Stimulated activated naive CD4-positive, alpha-beta T cell (primary cell): ENCODE measurements at regions not wholly inside any gene's neighbourhood (a gene's known extent, or its start where the extent isn't known, plus 50 kb on each side); places are given as distances from the start of the nearest gene placed in this dataset.

Experiments
- DNase-seq, 6 experiments: peaks; one replicate each; lab custom pipeline; 2025; lab: John Stamatoyannopoulos, UW

DNA sequence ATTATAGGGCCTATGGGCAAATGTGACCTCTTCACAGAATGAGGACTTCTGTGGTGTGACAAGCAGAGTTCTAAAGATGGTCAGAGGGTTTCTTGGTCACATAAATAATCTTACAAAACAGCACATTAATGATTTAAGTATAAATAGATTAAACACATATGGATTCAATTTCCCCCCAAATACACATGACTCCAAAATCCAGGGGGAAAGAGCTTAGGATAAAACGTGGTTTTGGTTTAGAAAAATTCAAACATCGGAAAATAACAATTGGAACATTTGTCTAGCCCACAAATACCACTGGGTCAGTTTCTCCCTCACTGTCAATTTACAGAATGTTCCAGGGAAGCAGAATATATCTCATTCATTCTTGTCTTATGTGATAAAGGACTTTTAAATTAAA lies 283.1 kb downstream of the COG6 start:
- no peak for DNase-seq

DNA sequence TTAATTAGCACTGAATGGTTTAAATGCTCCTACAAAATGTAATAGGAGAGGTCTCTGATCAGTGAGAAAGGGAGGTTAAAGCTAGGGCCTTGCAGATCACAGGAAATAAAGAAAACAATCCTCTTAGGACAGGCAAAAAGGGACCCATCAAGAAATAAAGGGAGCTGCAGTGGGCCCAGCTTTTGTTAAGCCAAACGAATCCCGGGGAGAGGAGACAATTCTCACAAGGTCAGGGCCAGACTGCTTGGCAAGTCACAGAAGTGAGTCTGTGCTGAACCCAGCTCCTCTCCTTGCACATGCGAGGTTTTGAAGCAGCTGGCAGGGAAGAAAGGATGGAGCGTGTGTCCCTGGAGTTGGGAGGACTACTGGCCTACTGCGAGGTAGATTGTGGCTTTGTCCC lies 285.8 kb downstream of the COG6 start:
- DNase-seq: no peak

DNA sequence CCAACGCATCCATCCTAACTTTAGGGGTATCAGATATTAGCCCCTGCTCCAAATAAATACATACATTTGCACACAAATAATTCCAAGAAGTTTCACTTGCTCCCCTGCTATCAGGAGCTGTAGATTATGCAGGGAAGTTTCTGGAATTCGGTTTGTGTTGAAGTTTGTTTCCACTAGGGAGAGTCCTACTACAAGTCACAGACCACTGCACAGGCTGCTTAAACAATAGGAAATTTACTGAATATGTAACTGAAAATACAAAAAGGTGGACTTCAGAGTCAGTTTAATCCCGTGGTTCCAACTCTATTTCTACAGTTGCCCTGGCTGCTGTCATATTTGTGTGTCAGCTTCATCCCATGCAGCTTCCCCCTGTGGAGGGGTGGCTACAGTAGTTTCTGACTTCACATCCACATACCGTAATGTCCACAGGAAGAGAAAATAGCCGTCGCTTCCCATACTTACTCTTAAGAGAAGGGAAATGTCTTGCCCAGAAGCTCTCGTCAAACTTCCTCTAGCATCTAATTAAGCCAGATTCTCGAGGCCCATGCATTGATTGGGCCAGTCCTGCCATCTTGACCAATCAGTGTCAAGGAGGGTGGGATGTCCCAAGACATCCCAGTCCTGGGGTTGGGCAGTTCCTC lies 286.6 kb downstream of the COG6 start:
- DNase-seq: no peak

DNA sequence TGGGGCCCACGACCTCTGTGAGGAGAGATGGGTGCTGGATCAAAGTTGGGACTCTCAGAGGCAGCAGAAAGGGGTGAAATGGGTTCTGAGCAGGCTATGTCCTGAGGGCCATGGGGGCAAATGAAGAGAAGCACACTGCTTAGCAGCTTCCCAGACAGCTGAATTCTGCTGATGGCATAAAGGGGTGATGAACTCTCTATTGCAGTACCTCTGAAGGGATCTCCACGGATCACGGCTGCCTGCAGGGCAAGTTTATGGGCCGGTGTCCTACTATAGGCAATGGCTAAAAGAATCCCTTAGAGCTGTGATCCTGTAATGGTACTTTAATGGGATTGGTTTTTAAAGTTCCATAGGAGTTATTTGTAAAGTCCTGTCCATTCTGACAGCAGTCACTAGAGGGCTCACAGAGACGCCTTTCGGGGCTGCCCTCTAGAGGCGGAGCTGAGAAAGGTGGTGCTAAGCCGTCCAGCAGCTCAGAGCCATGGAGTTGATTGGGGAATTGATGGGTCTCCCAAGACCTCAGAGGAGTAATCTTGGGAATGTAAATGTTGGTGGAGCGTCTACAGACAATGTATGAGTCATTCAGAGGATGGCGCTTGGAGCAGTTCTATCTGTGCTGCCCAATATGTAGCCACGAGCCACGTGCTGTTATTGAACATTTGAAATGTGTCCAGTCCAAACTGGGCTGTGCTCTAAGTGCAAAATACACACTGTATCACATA lies 287.3 kb downstream of the COG6 start:
- DNase-seq: peak; percentile 36 to 70 (median 49)

DNA sequence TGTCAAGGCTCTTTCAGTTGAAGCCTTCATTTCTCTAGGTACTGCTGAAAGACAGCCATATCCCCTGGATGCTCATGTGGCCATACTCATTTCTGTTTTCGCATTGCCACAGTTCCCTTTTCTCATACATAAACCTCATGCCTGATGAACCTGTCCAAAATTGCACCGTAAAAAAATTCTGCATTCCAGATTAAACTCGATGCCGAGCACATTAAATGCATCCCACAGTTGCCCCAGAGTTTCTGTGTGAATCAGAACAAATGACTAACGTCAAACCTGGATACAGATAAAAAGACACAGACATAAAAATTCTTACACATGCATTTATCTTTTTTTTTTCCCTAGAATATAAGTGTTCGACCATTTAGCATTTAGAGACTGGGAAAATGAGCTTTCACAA lies 288.2 kb downstream of the COG6 start:
- no peak for DNase-seq

DNA sequence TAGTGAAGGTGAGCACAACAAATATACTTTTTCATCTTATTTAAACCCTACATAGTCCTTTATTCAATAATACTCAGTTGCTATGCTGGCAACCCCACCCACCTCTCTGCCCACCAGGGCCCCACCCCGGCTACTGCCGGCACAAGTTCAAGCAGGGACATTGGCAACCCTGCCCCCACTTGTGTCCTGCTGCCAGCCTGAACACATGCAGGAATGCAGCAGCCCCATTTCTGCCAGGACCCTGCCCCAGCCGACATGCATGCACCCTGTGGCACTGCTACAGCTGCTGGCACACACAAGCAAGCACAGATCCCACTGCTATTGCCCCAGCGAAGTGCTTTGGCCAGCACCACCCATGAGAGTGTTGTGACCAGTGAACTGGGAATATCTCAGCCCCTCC lies 289.8 kb downstream of the COG6 start:
- DNase-seq: no peak

DNA sequence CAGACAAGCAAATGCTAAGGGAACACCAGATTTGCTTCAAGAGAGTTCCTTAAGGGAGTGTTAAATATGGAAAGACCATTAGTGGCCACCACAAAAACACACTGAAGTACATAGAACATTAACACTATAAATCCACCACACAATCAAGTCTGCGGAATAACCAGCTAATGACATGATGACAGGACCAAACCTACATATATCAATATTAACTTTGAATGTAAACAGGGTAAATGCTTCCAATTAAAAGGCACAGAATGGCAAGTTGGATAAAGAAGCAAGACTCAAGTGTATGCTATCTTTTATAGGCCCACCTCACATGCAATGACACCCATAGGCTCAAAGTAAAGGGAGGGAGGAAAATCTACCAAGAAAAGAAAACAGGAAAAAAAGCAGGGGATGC lies 291.3 kb downstream of the COG6 start:
- DNase-seq: no peak

DNA sequence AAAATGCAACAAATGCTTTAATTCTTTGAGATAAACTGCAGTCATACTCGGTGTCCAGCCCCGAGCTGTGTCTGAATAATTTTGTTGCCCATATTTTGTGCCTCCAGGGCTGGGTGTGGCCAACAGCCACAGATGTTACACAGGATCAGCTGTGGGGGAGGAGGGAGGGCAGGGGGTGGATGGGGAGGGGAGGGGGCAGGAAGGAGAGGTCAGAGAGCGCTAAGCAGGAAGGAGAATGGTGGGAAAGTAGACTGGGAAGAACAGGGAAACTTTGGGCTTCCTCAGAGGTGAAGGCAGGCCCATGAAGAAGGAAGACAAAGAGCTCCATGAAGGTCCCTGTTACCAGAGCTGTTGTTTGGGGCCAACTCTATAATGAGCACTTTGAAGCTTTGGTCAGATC lies 295.8 kb downstream of the COG6 start:
- DNase-seq: no peak

DNA sequence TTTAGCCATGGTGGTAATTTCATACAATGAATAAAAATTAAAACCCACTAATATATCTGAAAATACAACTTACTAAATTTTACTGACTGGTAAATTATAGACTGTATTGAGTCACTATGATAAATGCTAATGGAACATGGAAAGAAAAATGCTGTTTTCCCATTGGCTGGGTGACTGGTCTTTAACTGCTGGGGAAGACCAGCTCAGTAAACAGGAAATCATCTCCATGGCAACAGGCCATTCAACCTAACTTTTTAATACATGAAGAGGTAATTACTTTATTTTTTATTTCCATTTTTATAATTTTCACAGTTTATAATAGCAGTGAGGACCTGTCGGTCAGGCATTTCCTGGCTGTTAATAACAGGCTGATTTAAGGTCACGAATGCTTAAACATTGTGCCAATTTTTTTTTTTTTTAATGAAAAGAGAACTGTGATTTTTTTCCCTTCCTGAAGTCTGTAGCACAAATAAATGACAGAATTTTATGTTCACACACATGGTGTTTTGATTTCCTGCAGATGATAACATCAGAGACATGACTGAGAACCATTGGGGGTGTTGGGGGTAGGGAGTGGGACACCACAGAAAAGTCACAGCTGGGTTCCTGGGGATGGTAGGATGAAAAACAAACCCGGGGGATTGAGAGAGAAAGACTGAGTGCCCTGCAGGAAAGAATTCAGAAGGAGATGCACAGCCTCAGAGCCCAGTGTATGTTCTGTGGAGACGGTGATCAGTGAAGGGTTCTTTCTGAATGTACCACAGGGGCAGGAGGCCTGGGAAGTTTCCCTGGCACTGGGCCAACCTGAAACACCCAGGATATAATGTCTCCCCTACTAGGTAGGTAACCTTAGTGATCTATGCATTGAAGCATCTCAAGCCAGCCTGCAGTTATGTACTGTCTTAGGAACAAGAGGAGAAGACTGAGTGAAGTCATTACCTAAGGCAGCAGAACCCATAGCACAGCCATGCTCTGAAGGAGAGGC lies 297.1 kb downstream of the COG6 start:
- DNase-seq: peak in 3 of 6 experiments; percentile 5 to 16 (median 14)

DNA sequence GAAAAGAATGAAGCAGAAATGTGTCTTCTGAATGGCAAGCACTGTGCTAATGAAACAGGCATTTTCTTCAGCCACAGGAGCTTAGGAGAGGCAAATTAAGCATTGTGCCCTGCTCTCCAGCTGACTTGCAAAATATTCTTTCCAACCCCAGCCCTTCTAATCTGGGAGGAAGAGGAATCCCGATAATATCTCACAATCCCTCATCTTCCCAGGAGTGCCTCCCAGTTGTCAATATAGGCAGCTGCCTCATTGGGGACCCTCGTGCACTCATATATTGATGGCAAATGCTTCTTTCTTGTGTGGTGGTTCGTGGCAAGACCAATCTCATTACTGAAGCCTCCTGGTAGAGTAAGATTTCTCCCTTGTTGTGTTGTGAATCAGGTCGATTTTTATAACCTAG lies 299.0 kb downstream of the COG6 start:
- no peak for DNase-seq

DNA sequence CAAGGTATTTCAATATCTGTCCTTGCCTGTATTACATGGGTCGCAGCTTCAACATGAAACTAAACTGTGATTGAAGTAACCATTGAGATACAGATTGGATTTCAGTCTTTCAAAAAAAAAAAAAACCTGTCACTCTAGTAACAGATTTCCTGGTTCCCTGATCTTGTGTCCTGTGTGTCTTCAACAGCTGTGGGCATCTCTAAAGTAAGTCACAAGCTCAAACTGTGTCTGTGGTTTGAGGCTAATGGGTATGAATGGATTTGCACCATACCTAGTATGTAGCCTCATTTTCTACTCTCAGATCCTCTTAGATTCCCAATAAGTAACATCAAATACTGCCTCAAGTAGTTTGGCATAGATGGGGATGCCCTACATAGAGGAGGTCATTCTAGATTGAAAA lies 300.1 kb downstream of the COG6 start:
- DNase-seq: no peak

DNA sequence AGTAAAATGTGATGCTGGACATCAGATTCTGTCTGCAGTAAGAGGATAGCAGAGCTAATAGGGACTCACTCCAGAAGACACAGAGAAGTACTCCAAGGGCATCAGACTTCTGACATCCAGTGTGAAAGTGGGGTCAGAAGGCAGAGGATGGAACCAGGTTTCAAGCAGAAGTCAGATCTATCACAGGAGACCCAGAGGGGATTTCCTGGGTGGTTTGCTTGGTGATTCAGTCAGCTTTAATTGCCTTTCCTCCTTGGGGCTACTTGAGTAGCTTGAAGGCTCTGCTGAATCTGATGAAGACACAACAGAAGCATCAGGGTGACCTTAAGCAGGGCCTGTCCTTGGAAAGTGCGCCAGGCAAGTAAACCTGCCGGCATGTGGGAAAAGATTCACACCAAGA lies 300.6 kb downstream of the COG6 start:
- peak in 2 of 6 experiments; percentile 6 to 10 for DNase-seq

DNA sequence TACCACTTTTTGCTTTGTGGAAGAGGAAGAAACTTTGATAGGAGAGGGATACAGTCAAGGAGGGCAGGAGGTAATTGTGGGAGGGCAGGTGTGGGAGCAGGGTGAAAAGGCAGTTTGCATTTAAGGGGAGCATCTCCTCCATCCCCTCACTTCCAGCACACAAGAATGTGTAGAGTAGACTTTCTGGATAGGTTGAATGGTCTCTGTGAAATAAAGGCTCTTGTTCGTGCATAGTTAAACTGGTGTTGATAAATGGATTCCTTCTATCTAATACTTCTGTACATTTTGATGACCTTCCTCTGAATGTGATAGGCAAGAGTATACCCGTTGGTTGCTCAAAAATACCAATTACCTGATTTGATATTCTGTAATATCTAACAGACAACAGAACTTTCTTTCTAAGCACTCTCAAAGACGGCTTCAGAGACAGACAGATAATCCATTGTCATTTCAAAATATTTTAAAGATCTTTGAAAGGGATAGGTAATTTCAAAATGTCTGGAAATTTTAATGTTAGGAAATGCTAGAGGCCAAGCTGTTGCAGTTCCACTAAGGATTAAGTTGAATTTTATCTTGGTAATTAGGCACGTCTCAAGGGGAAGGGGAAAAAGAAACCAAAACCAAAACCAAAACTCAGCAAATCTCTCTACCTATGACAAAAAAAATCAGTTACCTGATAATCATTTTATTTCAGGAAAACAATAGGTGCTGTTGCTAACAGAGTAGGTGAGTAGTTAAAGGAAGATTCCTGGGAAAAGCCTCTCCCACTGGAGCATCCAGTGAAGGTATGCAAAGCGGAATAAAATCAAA lies 302.6 kb downstream of the COG6 start:
- DNase-seq: peak in 2 of 6 experiments; percentile 22 to 56

DNA sequence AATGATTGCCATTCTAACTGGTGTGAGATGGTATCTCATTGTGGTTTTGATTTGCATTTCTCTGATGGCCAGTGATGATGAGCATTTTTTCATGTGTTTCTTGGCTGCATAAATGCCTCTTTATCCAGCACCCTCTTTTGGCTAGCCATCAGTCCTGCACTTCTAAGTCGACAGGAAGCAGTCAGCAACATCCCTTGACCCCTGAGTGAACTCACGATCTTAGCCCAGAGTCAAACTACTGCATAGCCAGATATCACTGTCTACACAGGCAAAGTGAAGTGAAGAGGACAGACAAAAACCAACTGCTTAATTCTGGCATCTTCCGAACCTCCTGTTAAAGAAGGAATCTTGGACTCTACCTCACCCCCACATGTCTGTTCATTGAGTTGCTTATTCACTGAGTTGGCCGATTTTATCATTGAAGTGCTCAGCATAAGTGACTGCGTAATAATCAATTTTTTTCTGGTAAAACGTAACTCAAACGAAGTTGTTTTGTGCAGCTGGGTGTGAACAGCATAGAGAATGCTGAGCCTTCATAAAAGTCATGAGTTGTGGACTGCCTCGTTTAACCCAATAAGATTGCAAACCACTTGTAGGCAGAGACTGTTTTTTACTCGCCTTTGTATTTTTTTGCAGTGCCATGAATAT lies 304.2 kb downstream of the COG6 start:
- no peak for DNase-seq

DNA sequence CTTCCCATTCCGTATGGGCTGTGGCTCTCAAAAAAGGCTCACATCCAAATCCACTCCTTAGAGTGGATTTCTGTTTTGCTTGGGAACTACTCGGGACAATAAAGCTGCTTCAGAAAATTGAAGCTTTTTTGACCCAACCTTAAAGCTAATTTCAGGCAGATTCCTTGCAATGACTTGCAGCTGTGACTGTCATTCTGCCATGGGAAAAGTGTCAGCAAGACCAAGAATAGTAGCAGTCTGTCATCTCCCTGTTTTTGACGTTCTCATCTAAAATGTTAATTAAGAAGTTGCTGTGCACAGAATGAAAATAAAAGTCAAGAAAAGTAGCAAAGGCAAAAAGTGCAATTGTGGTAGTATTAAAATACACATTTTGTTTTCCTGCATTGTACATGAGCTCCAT lies 304.7 kb downstream of the COG6 start:
- DNase-seq: no peak

DNA sequence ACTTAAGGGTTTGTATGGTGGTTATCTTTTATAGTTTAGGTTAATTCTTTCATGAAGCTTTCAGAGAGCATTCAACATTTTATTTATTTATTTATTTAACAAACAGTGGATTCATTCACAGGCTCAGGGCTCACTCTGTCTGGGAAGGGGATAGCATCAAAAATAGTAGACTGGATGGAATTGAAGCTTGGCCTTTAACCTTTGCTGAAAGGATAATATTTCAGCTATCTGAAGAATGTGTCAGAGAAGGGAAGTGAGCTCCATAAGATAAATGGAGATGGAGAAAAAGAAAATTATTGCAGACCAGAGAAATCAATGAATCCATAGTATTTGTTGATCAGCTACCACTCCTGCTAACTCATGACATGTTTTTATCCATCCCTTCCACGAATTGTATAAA lies 305.6 kb downstream of the COG6 start:
- no peak for DNase-seq

DNA sequence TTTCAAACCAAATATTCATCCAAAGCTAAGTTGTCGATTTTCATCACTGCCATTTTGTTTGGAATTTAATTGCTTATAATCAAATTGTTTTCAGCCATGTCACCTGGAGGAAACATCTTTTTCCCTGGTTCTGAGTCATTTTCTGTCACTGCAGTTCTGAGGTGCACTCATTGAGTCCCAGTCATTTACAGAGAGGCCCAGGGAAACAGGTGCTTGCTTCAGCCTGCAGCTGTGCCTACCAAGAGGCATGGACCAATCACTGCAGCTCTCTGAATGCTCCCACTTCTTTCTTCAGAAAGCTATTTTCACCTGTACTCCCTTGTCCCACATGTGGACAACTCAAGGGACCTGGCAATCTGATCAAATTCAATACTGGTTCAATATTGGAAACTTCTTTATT lies 308.1 kb downstream of the COG6 start:
- DNase-seq: no peak

DNA sequence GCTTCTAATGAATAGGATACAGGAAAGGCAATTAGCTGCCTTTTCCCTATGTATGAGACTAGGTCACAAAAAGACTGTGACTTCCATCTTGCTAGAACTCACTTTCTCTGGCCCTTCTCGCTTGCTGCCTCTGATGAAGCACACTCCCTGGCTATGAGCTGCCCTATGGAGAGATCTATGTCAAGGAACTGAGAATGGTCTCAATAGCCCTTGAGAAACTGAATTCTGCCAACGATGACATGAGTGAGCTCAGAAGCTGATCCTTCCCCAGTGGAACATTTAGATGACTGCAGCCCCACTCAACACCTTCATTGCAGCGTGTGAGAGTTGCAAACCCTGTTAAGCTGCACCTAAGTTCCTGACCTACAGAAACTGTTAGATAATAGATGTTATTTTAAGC lies 309.8 kb downstream of the COG6 start:
- DNase-seq: no peak

DNA sequence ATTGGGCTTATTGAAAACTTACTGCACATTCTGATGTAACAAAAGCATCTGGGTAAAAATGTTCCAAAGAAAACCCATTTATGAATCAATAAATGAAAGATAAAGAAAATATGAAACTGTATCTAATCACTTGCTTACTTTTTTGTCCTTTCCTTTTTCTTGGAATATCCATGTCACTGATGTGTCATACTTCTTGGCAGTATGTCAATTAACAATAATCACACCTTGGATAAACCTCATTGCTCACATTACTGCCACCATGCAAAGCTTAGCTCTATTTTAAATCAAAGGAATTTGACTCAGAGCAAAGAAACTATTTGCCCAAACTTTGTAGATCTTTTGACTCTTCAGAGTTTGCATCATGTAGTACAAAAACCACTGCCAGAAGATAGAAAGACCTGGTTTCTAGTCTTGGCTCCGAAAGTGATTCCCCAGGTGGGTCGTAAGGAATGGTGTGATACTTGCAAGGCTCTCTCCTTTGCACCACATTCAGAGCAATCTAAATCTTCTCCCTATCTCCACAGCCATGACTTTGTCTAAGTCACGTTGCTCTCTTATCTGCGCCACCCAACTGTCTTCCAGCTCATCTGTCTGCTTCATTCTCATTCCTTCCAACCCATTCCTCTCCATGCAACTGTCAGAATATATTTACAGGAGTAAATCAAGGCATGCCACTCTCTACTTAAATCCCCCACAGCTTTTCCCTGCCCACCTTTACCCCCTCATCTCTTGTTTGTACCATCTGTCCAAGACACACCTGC lies 311.9 kb downstream of the COG6 start:
- DNase-seq: no peak

DNA sequence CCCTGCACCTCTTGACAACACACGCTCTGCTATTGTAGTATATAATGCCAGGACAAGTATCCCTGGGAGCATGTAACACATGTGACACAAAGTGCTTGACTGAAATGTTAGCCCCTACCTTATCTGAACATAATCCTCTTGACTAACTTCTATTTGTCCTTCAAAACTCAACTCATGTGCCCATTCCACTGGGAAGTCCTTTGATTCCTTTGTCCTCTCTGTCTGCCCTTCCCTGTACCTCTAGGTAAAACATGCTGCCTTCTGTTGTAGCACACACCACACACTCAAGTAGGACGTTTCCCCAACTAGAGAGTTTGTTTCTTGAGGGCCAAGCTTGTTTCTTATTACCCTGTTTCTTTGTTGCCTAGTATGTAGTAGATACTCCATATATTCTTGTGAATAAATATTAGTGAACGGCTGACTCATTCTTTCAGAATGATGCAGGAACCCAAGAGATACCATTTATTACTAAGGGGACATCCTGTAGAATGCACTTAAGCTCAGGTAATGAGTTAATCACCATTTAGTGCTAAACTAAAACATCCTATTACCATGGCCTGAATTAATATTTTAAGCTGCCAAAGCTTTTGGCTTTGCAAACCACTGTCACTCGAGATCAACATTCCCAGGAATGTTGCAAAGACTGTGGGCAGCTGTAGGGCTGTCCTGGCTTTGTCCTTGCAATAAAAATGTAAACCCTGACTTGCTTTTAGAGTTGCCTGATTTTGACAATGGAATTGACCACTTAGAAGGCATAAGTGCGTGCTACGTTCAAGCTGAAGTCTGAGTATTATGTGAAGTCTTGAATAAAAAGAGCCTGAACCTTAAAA lies 313.4 kb downstream of the COG6 start:
- no peak for DNase-seq
